Right ventricle myocardium superior (tissue), 1 donor: ENCODE measurements at regions not wholly inside any gene's neighbourhood (a gene's known extent, or its start where the extent isn't known, plus 50 kb on each side); places are given as distances from the start of the nearest gene placed in this dataset.

Source experiments
- ATAC-seq: fragments of 200-7000 bp; cut with Tn5 transposase; one replicate; pipeline ENCODE4 v1.9.1; 2020; ENCODE audit warnings: mild to moderate bottlenecking; ENCODE audit not compliant: poor library complexity
- DNase-seq: peaks from one replicate; pipeline ENCODE4 v3.0.0-alpha.2; 2020
- intact Hi-C: fragments of 100-400 bp; cut with DNase I; formaldehyde crosslinking; loops from one replicate; pipeline ENCODE4 v1.11.2; 2022
- donor health status: DM: no; HTN: yes; CAD: no; lungs with severe emphysema.

DNA sequence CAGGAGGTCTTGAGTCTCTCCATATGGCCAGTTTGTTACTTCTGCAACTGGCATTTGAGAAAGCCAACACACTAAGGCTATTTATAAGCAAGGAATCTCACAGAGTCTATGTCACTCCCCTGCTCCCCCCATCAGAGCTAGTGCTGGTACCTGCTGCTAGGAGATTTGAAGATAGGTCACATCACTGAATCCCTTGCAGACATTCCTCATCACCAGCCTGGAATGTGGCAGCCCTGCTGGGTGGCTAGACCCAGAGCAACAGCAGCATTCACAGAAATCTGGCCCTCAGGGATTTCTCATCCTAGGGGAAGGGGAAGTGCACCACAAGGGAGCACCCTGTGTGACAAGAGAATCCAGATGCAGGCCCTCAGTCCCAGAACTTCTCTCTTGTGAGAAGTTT lies 672.1 kb downstream of the HACE1 start:
- intact Hi-C loops = no loop called here
- no peak for DNase-seq
- no peak for ATAC-seq

DNA sequence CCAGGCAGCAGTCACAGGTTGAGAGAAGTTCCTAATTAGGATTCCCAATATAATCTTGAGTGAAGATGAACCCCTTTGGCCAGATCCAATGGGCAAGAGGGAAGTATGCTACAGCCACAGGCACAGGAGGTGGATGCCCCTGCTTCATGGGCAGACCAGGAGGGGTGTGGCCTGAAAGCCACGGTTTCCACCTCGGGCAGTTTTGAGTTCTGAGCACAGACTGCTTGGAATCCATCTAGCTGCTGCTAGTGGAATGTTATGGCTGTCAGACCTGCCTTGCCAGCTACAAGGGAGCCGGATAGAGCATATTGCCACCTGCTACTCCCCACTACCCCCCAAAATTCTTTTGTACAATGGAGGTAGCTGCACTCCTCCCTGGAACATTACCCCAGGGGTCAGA lies 672.9 kb downstream of the HACE1 start:
- no peak for DNase-seq
- intact Hi-C loops = no loop called here
- no peak for ATAC-seq

DNA sequence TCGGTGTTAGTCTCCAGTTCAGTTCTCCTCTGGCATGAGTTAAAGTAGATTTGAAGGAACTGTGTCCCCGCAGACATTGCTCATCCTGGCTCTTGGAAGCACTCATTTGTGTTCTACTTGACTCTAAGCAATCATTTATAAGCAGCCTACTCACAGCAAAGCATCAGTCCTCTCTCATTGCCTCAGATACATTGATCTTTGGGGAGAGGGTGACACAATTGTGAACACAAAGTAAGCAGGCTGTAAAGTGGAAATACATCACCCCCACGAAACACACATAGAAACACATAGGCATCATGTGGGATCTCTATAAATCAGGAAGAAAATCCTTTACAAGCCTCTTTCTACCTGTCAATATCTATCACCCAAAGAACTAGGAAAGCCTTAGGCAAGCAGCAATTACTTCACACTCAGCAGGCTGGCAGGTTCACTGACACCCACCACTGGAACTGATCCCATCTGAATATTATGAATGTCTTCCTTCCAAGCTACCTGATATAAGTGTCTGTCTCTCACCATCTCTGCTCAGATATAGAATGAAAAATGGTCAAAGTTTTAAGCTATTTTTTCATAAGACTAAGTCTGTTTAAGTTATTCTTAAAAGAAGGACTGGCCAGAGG lies 675.8 kb downstream of the HACE1 start:
- intact Hi-C loops = no loop called here
- no peak for DNase-seq
- no peak for ATAC-seq

DNA sequence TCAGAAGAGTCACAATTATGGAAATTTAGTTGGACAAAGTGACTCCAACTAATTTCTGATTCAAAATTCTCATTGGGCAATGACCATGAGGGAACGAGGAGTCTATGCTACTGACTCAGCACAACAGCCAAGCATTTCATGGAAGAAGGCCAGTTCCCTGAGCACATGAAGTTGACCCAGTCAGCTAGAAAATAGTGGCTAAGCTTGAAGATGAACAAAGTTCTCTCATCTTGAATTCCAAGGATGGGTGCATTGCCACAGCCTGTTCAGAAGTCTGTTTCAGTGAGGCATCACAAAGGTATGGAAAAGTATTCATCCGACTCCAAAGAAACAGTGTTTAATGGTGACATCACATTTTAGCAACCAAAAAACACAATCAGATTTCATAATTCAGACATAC lies 676.9 kb downstream of the HACE1 start:
- no peak for DNase-seq
- no peak for ATAC-seq
- intact Hi-C loops = no loop called here

DNA sequence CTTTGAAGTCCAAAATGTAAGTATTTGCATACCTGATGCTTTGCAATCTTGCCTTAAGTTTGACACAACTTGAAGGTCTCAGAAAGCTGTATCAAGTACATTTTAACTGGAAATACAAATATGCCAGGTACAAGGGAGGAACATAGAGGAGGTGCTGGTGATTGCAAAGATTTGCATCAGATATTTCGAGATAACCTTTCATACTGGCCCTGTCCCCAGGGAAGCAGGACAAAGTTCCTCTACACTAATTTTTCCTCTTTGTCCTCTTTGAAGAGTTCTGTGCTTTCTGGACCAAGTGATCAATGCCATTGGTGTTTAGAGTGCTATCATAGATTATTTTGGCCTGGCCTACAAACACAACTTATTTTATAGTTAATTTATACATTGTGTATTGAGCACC lies 686.1 kb downstream of the HACE1 start:
- ATAC-seq = no peak
- DNase-seq = no peak
- intact Hi-C loops = no loop called here

DNA sequence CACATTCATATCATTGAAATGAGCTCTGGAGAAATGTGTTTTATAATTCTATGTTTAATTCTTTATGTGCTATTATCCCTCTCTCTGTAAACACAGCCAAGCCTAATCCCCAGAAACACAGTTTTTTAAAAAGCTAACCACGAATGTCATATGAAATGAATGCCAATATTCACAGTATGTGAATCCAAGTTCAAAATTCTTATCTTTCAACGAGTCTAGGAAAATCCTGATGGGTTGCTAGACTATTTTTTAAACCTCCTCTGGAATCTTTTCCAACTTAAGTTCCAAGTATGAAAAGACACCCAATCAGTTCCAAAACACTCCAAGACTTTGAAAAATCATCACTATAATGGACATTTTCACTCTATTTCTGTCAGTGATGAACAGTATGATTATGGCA lies 689.3 kb downstream of the HACE1 start:
- intact Hi-C loops = no loop called here
- no peak for ATAC-seq
- no peak for DNase-seq

DNA sequence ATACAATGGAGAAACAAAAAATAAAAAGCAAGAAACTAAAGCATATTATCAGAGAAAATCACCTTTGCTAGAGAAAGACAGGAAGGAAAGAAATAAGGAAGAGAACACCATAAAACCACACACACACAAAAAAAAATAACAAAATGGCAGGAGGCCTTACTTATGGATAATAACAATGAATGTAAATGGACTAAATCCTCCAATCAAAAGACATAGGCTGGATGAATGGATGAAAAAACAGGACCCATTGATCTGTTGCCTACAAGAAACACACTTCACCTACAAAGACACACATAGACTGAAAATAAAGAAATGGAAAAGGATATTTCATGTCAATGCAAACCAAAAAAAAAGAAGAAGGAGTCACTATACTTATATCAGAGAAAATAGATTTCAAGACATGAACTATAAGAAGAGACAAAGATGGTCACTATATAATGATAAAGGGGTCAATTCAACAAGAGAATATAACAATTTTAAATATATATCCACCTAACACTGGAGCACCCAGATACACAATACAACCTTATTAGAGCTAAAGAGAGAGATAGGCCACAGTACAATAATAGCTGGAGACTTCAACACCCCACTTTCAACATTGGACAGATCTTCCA lies 693.6 kb downstream of the HACE1 start:
- intact Hi-C loops = no loop called here
- DNase-seq (no peak), ATAC-seq (no peak)

DNA sequence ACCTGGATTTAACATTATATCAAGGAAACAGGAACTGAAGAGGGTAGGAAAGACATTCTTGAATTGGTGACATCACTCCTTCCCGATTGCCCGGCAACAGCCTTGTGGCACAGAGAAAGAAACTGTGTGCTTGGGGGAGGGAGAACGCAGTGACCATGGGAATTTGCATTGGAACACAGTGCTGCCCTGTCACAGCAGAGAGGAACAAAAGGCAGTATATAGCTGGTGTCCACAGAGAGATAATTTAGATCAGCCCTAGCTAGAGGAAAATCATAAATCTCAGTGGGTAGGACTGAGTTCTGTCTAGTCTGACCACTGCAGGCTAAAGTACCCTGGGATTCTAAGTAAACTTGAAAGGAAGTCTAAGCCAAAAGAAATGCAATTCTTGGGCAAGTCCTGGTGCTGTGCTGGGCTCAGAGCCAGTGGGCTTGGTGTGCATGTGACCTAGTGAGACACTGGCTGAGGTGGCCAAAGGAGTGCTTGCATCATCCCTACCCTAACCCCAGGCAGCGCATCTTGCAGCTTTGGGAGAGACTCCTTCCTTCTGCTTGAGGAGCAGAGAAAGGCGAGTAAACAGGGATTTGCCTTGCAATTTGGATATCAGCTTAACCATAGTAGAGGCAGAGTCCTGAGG lies 697.6 kb downstream of the HACE1 start:
- ATAC-seq (no peak), DNase-seq (no peak)
- intact Hi-C loops = no loop called here

DNA sequence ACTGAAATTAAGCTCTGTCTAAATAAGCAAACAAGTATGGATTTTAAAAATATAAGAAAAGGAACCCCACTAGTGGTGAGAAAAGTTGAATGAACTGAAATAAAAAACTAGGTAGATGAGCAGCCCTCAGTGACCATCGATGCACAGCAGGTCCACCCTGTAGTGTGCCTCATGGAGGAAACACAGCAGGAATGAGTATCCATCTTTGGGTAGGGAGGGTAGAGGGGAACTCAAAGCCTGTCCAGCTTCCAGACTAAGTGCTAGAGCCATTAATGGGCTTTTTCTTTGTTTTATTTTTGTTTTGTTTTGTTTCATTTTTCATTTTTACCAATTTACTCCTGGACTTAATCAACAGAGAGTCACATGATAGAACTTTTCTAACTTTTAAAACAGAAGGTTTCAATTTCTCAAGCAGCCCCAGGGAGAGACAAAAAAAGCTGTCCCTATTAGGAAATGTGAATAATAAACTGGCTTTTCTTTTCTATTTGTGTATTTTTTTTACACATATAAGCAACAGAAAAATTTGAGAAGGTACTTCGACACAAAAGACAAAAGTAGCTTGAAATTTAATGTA lies 700.6 kb downstream of the HACE1 start:
- ATAC-seq (no peak), DNase-seq (no peak)
- intact Hi-C loops = no loop called here

DNA sequence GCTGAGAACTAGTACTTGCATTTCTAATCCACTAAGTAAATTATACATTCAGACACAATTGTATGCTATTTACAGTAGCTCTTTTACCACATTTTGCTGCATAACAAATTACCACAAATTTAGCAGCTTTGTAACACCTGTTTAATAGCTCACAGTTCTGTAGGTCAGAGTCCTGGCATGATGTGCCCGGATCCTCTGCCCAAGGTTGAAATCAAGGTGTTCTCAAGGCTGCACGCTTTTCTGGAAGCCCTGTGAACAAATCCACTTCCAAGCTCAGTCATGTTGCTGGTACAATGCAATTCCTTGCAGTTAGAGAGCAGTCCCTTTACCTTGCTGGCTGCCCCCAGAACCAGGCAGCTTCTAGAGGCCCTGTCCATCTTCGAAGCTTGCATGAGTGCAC lies 716.0 kb downstream of the HACE1 start:
- ATAC-seq = no peak
- intact Hi-C loops = no loop called here
- no peak for DNase-seq

DNA sequence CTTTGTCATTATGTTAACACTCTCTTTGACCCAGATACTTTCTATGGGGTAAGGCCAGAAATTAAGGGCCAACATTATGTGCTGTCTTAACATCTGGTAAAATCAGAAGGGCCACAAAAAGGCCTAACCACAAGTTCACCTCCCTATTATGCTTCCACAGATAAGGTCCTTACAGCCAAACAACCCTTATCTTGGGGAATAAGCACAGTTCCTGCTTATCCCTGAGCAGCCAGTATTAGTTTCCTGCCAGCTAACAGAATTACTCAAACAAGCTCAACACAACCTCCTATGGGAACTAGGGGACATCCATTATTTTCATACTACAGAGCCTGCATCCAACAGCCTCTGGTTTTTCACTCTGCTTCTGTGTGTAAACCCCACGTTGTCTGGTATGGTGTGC lies 724.8 kb downstream of the HACE1 start:
- intact Hi-C loops = no loop called here
- no peak for ATAC-seq
- no peak for DNase-seq

DNA sequence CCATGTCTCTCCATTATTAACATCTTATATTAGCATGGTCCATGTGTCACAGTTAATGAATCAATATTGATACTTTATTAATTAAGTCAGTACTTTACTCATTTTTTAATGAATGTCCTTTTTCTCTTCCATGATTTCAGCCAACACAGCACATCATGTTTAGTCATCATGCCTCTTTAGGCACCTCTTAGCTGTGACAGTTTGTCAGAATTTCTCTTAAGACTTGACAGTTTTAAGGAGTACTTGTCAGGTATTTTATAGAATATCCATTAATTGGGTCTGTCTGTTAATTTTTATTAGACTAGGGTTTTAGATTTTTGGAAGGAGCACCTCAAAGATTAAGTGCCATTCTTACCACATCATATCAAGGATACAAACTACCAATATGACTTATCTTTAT lies 729.4 kb downstream of the HACE1 start:
- intact Hi-C loops = no loop called here
- ATAC-seq (no peak), DNase-seq (no peak)

DNA sequence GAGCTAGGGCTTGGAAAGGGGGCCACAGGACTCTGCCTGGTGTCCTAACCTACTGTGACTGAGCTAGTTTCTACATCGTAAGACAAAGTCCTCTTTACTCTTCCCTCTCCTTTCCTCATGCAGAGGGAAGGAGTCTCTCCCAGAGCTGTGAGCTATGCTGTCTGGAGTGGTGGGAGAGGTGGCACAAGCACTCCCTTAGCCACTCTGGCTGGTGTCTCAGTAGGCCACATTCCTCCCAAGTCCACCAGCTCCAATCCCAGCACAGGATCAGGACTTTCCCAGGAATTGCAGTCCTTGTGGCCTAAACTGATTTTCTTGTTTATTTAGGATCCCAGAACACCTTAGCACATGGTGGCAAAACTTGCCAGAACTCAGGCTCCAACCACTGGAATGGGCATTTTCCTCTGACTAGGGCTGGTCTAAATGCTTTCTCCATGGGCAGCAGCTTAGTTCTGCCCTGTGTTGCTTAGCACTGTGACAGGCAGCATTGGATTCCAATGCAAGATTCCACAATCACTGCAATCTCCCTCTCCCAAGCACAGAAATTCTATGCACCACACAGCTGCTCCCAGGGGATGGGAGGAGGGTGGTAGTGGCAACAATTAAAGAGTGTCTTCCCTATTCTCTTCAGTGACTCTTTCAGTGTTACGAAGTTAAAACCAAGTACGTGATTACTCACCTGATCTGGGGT lies 733.3 kb downstream of the HACE1 start:
- intact Hi-C loops = no loop called here
- no peak for DNase-seq
- ATAC-seq = no peak

DNA sequence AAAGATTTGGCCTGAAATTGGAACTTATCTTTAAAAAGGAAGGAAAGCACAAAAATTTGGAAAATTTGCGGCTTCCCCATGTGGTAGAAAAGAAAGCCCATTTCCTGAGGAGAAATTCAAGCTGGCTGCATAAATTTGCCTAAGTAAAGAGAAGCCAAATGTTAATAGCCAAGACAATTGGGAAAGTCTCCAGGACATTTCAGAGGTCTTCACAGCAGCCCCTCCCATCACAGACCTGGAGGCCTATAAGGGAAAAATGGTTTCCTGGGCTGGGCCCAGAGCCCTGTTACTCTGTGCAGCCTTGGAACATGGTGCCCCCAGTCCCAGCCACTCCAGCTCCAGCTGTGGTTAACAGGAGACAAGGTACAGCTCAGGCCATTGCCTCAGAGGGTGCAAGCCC lies 736.5 kb downstream of the HACE1 start:
- no peak for DNase-seq
- no peak for ATAC-seq
- intact Hi-C loops = no loop called here

DNA sequence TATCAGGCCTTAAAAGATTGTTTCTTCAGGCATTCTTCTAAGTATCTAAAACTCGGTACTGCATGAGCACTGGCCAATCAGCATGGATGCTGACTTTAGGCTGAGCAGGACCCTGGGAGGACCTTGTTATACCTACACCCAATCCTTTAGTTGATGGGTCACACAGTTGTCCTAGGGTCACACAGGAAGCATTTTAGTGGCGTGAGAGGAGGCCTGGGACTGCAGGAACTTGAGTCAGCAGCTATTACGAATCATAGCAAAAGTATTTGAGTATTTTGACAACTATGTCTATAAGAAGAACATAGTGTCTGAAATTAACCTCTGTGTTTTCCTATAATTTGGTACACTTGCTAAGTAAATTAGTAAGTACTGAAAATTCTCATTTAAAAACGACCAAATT lies 741.4 kb downstream of the HACE1 start:
- DNase-seq (no peak), ATAC-seq (no peak)
- intact Hi-C loops = no loop called here

DNA sequence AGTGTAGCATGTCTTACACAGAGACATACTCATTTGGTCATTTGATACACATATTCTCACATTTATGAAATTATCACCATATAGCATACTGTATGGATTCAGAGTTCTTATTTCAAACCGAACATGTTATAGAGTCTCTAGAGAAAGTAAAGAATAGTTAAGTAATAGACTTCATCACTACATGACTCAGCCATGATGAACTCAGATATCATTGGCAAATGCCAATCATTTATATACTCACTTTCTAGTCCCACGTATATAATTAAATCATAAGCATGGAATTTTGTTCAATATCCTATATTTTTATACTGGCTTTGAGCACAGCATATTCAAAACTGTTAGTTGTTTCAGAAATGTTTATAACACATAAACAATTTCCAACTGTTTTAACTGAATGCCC lies 749.9 kb downstream of the HACE1 start:
- intact Hi-C loops = no loop called here
- ATAC-seq (no peak), DNase-seq (no peak)

DNA sequence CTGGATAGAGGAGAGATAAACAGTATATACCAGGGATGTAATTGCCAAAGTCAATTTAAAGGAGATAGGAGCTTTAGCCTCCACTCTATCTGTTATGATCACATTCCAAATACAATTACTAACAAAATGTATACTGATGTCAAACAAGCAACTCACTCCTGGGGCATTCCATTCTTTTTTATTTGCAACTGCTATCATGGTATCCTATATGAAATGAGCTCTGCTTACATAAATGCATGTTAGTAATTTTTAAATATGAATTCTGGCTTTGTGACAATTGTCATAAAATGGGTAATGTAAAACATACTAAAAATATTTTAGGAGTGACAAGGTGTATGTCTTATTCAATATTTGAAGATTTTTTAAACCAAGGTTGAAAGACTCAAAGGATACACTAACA lies 751.1 kb downstream of the HACE1 start:
- DNase-seq (no peak), ATAC-seq (no peak)
- intact Hi-C loops = no loop called here

DNA sequence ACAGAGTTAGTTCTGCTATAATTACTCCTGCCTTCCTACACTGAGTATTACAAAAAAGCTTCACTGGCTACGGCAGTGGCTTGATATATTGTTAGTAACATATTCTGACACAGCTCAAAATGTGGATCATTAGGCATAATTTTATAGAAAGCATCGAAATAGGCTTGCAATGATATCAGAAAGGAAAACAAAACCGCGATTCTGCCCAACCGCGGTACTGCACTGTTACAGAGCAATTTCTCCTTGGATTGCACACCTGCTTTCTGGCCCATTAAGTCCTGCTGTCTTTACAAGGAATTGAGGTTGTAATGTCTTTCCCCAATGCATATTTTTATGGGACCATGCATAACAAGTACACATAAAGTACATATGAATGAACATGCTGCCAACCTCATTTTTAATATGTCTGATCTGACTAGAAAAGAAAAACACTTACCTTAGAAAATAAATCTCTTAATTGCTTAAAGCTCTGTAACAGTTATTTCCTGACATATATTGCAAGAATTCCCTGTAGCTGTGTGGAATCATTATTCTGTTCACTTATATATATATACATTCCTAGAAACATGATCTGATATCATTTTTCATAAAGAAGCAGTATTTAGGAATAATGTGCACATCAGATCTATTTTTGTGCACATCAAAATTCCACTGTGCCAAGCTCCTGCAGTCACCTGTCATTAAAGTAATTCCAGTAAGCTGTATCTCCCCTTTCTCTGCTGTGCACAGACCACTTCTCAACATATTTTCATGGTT lies 763.9 kb downstream of the HACE1 start:
- no peak for ATAC-seq
- no peak for DNase-seq
- intact Hi-C loops = no loop called here

DNA sequence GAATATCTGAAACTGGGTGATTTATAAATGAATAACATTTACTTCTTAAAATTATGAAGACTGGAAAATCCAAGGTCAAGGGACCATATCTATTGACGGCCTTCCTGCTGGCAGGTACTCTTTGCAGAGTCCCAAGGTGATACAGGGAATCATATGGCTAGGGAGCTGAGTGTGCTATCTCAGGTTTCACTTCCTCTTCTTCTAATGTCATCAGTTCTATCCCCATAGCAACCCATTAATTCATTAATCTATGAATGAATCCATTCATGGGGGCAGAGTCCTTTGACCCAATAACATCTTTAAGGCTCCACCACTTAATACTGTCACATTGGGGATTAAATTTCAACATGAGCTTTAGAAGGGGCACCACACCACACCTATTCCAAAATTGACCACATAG lies 772.0 kb downstream of the HACE1 start:
- DNase-seq = no peak
- intact Hi-C loops = no loop called here
- no peak for ATAC-seq
